GM23338 (cell line): ENCODE measurements at regions not wholly inside any gene's neighbourhood (a gene's known extent, or its start where the extent isn't known, plus 50 kb on each side); places are given as distances from the start of the nearest gene placed in this dataset.

Source experiments
- ATAC-seq: fragments of 200-7000 bp; cut with Tn5 transposase; 3 replicates; pipeline ENCODE4 v1.9.1; 2020
- DNase-seq: peaks from one replicate; pipeline ENCODE4 v3.0.0-alpha.2; 2015; ENCODE audit warnings: low spot score
- H2AFZ ChIP-seq: fragments of 200-600 bp; sonication (generic); 2 replicates; pipeline ENCODE4 v1.8.0; 2016; ENCODE audit warnings: antibody characterized with exemption, mild to moderate bottlenecking, moderate library complexity
- H3F3A ChIP-seq: fragments of 200-600 bp; sonication (generic); replicated peaks from 2 replicates; pipeline ENCODE4 v1.8.0; 2017; ENCODE audit warnings: antibody characterized with exemption, mixed run types, low read depth
- H3K27ac ChIP-seq: fragments of 200-600 bp; sonication (generic); 2 replicates; pipeline ENCODE4 v1.6.1; 2016; ENCODE audit warnings: low read depth
- H3K27me3 ChIP-seq: fragments of 200-600 bp; sonication (generic); 2 replicates; pipeline ENCODE4 v1.8.0; 2016; ENCODE audit warnings: mild to moderate bottlenecking, mixed run types, moderate library complexity; ENCODE audit not compliant: insufficient read depth
- H3K36me3 ChIP-seq: fragments of 200-600 bp; sonication (generic); 2 replicates; pipeline ENCODE4 v1.8.0; 2016; ENCODE audit warnings: mild to moderate bottlenecking; ENCODE audit not compliant: insufficient read depth
- H3K4me1 ChIP-seq: fragments of 200-600 bp; sonication (generic); 2 replicates; pipeline ENCODE4 v1.8.0; 2016; ENCODE audit warnings: mild to moderate bottlenecking, moderate library complexity; ENCODE audit not compliant: insufficient read depth
- H3K4me2 ChIP-seq: fragments of 200-600 bp; sonication (generic); 2 replicates; pipeline ENCODE4 v1.7.1; 2017; ENCODE audit warnings: mixed run types
- H3K4me3 ChIP-seq: fragments of 200-600 bp; sonication (generic); 2 replicates; pipeline ENCODE4 v1.6.1; 2016; ENCODE audit warnings: mixed run types
- H3K79me2 ChIP-seq: fragments of 200-600 bp; sonication (generic); replicated peaks from 2 replicates; pipeline ENCODE4 v1.8.0; 2017; ENCODE audit warnings: mild to moderate bottlenecking; ENCODE audit not compliant: insufficient read depth
- H3K9me2 ChIP-seq: fragments of 200-600 bp; sonication (generic); 2 replicates; pipeline ENCODE4 v1.8.0; 2017; ENCODE audit not compliant: insufficient read depth
- H4K20me1 ChIP-seq: fragments of 200-600 bp; sonication (generic); replicated peaks from 2 replicates; pipeline ENCODE4 v1.8.0; 2017; ENCODE audit warnings: mild to moderate bottlenecking; ENCODE audit not compliant: insufficient read depth
- H3K27ac Mint-ChIP-seq: 2 replicates; pipeline ENCODE4 v1.8.0; 2020; ENCODE audit warnings: inconsistent platforms, mild to moderate bottlenecking, moderate library complexity, mixed read lengths
- H3K27me3 Mint-ChIP-seq: 3 replicates; pipeline ENCODE4 v1.8.0; 2022; ENCODE audit warnings: low read depth, mild to moderate bottlenecking, moderate library complexity, mixed read lengths, inconsistent platforms; ENCODE audit not compliant: insufficient read depth, poor library complexity
- H3K36me3 Mint-ChIP-seq: 3 replicates; pipeline ENCODE4 v1.8.0; 2021; ENCODE audit warnings: low read depth, mild to moderate bottlenecking, inconsistent platforms, moderate library complexity, mixed read lengths
- H3K4me1 Mint-ChIP-seq: 3 replicates; pipeline ENCODE4 v1.8.0; 2020; ENCODE audit warnings: mild to moderate bottlenecking, inconsistent platforms, mixed read lengths
- H3K4me3 Mint-ChIP-seq: 3 replicates; pipeline ENCODE4 v1.8.0; 2021; ENCODE audit warnings: moderate library complexity, mild to moderate bottlenecking, inconsistent platforms, mixed read lengths
- H3K9me3 Mint-ChIP-seq: 3 replicates; pipeline ENCODE4 v1.8.0; 2020; ENCODE audit warnings: moderate library complexity, mild to moderate bottlenecking, inconsistent platforms, mixed read lengths
- EZH2 ChIP-seq: fragments of 200-600 bp; sonication (generic); IDR thresholded peaks from one replicate; pipeline ENCODE4 v1.8.0; 2017; ENCODE audit warnings: antibody characterized with exemption, mild to moderate bottlenecking, low read depth; ENCODE audit not compliant: unreplicated experiment
- JUNB ChIP-seq: IDR thresholded peaks from one replicate; pipeline ENCODE4 v1.6.1; 2016; ENCODE audit warnings: antibody characterized with exemption; ENCODE audit not compliant: unreplicated experiment
- NANOG ChIP-seq: IDR thresholded peaks from 2 replicates; pipeline ENCODE4 v1.6.1; 2016; ENCODE audit warnings: antibody characterized with exemption, borderline replicate concordance
- POLR2AphosphoS5 ChIP-seq: IDR thresholded peaks from 2 replicates; pipeline ENCODE4 v1.6.1; 2016; ENCODE audit warnings: antibody characterized with exemption, low read depth
- STAT1 ChIP-seq: IDR thresholded peaks from one replicate; pipeline ENCODE4 v1.6.1; 2016; ENCODE audit warnings: antibody characterized with exemption; ENCODE audit not compliant: unreplicated experiment
- ZNF331 ChIP-seq: fragments of 250-450 bp; sonication (Bioruptor Pico); IDR thresholded peaks from 2 replicates; pipeline ENCODE4 v1.5.0; 2020; ENCODE audit warnings: low read depth, mild to moderate bottlenecking, moderate library complexity
- TF ChIP-seq, protein P1 (sequence below): fragments of 250-450 bp; sonication (Bioruptor Pico); IDR thresholded peaks from 2 replicates; pipeline ENCODE4 v1.5.0; 2020; ENCODE audit warnings: mild to moderate bottlenecking, moderate library complexity
- TF ChIP-seq, protein P2 (sequence below): IDR thresholded peaks from 2 replicates; pipeline ENCODE4 v1.6.1; 2016; ENCODE audit warnings: antibody characterized with exemption
- TF ChIP-seq, protein P3 (sequence below), 2 experiments: fragments of 200-600 bp in 1 of 2; sonication (generic) in 1 of 2; conservative IDR thresholded peaks; 2 replicates each; pipeline versions ENCODE4 v1.5.1 to v1.6.1; 2016 to 2017; ENCODE audit warnings: antibody characterized with exemption in 2 of 2, low read depth in 2 of 2, mild to moderate bottlenecking in 2 of 2, moderate library complexity in 1 of 2

DNA sequence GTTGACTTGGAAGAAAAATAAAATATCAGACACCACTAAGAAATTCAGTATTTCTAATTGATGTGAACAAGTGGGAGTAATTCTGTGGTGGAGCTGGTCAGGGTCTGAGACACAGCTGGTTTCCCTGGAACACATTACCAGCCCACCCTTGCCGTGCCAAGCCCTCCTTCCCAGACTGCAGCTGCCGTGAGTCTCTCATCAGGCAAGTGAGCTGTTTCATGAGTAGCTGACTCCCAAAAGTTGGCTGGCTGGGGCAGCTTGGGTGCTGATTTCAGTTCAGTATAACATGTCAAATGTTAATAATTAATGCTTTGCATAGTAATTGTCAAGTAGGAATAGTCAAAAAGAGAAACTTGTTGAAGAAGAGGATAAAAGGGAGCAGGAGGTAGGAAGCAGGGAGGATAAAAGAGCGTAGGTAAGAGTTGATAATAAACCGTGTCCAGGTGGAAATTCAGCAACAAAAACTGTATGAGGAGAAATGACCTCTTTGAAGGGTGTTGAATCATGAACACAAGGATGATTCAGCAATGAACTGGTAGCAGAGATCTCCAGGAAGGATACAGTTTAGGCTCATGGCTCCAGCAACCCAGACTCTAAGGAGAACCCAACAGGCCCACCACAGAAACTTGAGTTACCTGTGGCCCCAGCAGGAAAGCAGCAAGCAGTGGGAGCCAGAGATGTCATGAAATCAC is 110.9 kb upstream of the SSTR4 start:
- ATAC-seq = no peak

DNA sequence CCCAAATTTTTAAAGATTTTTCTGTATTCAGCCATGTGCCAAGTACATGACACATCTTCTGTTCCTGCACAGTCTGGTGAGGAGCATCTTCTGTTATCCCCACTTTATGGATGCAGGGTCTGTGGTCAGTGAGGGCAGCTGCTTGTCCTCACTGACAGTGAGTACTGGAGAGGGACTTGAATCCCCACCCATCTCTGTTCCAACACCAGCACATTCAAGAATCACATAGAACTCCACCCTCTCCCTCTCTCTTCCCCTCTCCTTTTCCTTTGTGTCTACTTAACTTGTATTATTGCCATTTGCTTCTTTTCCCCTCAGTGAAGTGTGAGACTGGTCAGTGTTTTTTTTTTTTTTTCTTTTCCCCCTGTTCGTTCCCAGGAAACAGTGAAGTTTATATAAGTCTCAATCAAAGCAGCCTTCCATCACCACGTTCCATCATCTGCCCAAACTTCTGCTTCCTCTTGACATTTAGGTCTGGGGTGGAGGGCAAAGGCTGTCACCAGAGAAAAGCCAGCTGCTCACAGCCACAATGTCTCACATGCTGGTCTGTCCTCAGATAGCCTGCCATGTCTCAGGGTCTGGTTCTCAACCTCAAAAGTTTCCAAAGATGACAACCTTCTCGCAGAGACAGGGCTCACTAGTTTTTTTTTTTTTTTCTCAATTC is 110.0 kb upstream of the SSTR4 start:
- Histone ChIP-seq H3F3A (no peaks in the 10 kb centered on the region), H3K4me2 (no peak overlapping the region), H3K79me2 (no peaks in the 10 kb centered on the region), H3K27me3 (no peaks in the 10 kb centered on the region), H3K9me2 (peaks cover 17% of the 10 kb centered on the region), H4K20me1 (no peaks in the 10 kb centered on the region), H3K4me3 (no peak overlapping the region), H3K27ac (no peak overlapping the region), H3K4me1 (no peaks in the 10 kb centered on the region), H2AFZ (no peak overlapping the region), H3K36me3 (no peaks in the 10 kb centered on the region)
- DNase-seq = no peak
- Mint-ChIP-seq H3K27me3 (no peaks in the 10 kb centered on the region), H3K4me3 (no peak overlapping the region), H3K36me3 (no peaks in the 10 kb centered on the region), H3K9me3 (no peaks in the 10 kb centered on the region; the same call in 2 of the 3 replicates), H3K27ac (no peak overlapping the region), H3K4me1 (no peaks in the 10 kb centered on the region)
- ATAC-seq = no peak
- TF ChIP-seq, protein P1, sequence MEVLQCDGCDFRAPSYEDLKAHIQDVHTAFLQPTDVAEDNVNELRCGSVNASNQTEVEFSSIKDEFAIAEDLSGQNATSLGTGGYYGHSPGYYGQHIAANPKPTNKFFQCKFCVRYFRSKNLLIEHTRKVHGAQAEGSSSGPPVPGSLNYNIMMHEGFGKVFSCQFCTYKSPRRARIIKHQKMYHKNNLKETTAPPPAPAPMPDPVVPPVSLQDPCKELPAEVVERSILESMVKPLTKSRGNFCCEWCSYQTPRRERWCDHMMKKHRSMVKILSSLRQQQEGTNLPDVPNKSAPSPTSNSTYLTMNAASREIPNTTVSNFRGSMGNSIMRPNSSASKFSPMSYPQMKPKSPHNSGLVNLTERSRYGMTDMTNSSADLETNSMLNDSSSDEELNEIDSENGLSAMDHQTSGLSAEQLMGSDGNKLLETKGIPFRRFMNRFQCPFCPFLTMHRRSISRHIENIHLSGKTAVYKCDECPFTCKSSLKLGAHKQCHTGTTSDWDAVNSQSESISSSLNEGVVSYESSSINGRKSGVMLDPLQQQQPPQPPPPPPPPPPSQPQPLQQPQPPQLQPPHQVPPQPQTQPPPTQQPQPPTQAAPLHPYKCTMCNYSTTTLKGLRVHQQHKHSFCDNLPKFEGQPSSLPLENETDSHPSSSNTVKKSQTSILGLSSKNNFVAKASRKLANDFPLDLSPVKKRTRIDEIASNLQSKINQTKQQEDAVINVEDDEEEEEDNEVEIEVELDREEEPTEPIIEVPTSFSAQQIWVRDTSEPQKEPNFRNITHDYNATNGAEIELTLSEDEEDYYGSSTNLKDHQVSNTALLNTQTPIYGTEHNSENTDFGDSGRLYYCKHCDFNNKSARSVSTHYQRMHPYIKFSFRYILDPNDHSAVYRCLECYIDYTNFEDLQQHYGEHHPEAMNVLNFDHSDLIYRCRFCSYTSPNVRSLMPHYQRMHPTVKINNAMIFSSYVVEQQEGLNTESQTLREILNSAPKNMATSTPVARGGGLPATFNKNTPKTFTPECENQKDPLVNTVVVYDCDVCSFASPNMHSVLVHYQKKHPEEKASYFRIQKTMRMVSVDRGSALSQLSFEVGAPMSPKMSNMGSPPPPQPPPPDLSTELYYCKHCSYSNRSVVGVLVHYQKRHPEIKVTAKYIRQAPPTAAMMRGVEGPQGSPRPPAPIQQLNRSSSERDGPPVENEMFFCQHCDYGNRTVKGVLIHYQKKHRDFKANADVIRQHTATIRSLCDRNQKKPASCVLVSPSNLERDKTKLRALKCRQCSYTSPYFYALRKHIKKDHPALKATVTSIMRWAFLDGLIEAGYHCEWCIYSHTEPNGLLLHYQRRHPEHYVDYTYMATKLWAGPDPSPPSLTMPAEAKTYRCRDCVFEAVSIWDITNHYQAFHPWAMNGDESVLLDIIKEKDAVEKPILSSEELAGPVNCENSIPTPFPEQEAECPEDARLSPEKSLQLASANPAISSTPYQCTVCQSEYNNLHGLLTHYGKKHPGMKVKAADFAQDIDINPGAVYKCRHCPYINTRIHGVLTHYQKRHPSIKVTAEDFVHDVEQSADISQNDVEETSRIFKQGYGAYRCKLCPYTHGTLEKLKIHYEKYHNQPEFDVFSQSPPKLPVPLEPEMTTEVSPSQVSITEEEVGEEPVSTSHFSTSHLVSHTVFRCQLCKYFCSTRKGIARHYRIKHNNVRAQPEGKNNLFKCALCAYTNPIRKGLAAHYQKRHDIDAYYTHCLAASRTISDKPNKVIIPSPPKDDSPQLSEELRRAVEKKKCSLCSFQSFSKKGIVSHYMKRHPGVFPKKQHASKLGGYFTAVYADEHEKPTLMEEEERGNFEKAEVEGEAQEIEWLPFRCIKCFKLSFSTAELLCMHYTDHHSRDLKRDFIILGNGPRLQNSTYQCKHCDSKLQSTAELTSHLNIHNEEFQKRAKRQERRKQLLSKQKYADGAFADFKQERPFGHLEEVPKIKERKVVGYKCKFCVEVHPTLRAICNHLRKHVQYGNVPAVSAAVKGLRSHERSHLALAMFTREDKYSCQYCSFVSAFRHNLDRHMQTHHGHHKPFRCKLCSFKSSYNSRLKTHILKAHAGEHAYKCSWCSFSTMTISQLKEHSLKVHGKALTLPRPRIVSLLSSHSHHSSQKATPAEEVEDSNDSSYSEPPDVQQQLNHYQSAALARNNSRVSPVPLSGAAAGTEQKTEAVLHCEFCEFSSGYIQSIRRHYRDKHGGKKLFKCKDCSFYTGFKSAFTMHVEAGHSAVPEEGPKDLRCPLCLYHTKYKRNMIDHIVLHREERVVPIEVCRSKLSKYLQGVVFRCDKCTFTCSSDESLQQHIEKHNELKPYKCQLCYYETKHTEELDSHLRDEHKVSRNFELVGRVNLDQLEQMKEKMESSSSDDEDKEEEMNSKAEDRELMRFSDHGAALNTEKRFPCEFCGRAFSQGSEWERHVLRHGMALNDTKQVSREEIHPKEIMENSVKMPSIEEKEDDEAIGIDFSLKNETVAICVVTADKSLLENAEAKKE (CRISPR knock-in tag) = no peak
- no peak for TF ChIP-seq STAT1
- TF ChIP-seq EZH2 = no peak
- TF ChIP-seq, protein P2, sequence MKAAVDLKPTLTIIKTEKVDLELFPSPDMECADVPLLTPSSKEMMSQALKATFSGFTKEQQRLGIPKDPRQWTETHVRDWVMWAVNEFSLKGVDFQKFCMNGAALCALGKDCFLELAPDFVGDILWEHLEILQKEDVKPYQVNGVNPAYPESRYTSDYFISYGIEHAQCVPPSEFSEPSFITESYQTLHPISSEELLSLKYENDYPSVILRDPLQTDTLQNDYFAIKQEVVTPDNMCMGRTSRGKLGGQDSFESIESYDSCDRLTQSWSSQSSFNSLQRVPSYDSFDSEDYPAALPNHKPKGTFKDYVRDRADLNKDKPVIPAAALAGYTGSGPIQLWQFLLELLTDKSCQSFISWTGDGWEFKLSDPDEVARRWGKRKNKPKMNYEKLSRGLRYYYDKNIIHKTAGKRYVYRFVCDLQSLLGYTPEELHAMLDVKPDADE = no peak
- TF ChIP-seq POLR2AphosphoS5 = no peak
- TF ChIP-seq, protein P3, sequence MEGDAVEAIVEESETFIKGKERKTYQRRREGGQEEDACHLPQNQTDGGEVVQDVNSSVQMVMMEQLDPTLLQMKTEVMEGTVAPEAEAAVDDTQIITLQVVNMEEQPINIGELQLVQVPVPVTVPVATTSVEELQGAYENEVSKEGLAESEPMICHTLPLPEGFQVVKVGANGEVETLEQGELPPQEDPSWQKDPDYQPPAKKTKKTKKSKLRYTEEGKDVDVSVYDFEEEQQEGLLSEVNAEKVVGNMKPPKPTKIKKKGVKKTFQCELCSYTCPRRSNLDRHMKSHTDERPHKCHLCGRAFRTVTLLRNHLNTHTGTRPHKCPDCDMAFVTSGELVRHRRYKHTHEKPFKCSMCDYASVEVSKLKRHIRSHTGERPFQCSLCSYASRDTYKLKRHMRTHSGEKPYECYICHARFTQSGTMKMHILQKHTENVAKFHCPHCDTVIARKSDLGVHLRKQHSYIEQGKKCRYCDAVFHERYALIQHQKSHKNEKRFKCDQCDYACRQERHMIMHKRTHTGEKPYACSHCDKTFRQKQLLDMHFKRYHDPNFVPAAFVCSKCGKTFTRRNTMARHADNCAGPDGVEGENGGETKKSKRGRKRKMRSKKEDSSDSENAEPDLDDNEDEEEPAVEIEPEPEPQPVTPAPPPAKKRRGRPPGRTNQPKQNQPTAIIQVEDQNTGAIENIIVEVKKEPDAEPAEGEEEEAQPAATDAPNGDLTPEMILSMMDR (conservative IDR thresholded peaks at IDR 0.05; ENCODE audit: low read depth in 2 of 2) = no peak
- no peak for TF ChIP-seq NANOG
- TF ChIP-seq ZNF331 (CRISPR knock-in tag) = no peak
- no peak for TF ChIP-seq JUNB

More for the DNA sequence above, 110.9 kb upstream of the SSTR4 start:
- Mint-ChIP-seq H3K4me1 (no peaks in the 10 kb centered on the region), H3K27me3 (no peaks in the 10 kb centered on the region), H3K9me3 (no peaks in the 10 kb centered on the region; the same call in 2 of the 3 replicates), H3K36me3 (no peaks in the 10 kb centered on the region), H3K4me3 (no peak overlapping the region), H3K27ac (no peak overlapping the region)
- H3K79me2 ChIP-seq = no peaks in the 10 kb centered on the region
- no peak overlapping the region for H2AFZ ChIP-seq
- no peak overlapping the region for H3K27ac ChIP-seq
- DNase-seq = no peak
- H3K9me2 ChIP-seq = peaks cover 18% of the 10 kb centered on the region
- H3K36me3 ChIP-seq = no peaks in the 10 kb centered on the region
- H3F3A ChIP-seq = no peaks in the 10 kb centered on the region
- H3K27me3 ChIP-seq = no peaks in the 10 kb centered on the region
- no peaks in the 10 kb centered on the region for H4K20me1 ChIP-seq
- no peak overlapping the region for H3K4me3 ChIP-seq
- H3K4me2 ChIP-seq = no peak overlapping the region
- H3K4me1 ChIP-seq = no peaks in the 10 kb centered on the region; the same call in 1 of the 2 replicates
- TF ChIP-seq STAT1 = no peak
- TF ChIP-seq JUNB = no peak
